Left lobe of liver (tissue), 2 donors: ENCODE measurements at regions not wholly inside any gene's neighbourhood (a gene's known extent, or its start where the extent isn't known, plus 50 kb on each side); places are given as distances from the start of the nearest gene placed in this dataset.

Experiments
- ATAC-seq: fragments of 200-7000 bp; cut with Tn5 transposase; one replicate; pipeline ENCODE4 v1.9.1; 2020; ENCODE audit warnings: mild to moderate bottlenecking, moderate library complexity
- DNase-seq: peaks from one replicate; pipeline ENCODE4 v3.0.0-alpha.2; 2020; ENCODE audit warnings: low spot score
- donor health status: DM: no; HTN: no; CAD: no; lungs with moderate emphysema.
- donor health status: DM: no; HTN: yes; CAD: no.

DNA sequence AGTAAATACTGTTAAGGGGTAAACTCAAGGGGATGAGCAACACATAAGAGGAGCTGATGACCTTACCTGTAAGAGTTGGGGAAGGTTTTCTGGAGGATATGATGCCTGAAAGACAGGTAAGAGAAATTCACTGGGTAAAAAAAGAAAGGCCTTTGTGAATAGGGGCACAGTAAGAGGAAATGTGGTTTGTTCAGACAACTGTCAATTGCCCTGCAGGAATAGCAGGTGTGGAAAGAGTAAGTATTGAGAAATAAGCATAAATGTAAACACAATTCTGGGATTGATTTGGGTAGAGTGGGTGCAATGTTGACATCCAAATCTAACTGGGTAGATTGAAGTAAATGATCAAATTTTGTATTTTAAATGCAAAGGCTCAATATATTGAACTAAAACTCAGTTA is 670.0 kb downstream of the DHX35 start:
- DNase-seq = no peak
- ATAC-seq = no peak

DNA sequence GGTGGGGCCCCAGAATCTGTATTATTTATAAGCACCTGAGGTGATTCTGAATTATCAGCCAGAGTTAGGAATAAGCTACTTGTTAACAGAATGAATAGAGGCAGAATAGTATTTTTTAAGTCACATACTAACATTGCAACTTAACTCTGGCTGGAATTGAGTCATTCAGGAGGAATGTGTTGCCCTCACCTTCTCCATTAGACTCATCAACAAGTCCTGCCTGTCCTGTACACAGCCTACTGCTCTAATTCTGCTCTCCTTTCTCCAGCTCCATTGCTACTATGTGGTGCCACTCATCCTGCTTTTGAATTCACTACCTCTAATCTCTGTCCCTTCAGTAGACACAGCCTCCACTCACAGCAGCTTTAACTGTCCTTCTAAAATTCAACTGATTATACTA is 669.4 kb downstream of the DHX35 start:
- DNase-seq (no peak), ATAC-seq (no peak)

DNA sequence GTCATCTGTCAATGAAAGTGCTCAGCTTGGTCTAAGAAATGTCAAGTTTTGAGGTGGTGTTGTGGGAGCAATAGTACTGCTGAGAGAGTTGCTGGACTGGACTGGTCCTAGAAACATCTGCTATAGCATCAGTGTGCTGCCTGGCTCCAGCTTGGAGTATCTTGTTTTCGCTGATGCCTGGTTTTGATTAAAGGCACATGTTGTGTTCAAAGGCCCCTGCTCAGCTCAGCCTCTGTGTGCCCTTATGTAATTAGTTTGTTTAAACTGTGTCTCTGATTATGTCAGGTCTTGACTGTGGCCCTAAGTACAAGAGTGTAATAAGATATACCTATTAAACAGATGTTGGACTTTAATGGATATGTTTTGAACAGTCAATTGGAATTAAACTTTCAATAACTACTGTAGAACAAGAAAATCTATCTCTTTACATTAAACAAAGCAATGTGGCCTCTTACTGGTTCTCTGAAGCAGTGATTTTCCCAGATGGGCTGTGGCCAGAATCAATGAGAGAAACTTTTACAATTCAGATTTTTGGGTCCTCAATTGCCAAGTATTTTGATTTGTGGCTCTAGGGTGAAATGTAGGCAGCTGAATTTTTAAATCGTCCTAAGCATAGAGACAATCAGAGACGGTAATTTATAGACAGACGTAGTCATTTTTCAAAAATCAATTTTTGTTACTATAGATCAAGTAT is 668.2 kb downstream of the DHX35 start:
- DNase-seq = no peak
- ATAC-seq = no peak

DNA sequence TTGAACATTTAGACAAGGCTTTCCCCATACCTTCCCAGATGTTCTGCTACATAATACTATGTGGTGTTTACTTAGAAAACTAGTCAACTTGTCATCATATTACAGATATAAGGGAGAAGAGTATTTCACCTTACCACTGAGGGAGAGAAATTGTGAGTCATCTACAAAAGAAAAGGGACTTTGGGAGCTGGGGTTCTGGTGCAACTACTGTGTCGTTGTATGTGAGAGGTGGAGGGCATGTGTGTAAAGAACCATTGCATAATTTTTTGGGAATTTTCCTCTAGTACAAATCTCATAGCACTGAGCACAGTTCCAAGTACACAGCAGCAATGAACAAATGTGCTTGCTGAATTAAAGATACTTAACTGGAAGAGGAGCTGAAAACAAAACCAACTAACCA is 665.6 kb downstream of the DHX35 start:
- ATAC-seq (no peak), DNase-seq (no peak)

DNA sequence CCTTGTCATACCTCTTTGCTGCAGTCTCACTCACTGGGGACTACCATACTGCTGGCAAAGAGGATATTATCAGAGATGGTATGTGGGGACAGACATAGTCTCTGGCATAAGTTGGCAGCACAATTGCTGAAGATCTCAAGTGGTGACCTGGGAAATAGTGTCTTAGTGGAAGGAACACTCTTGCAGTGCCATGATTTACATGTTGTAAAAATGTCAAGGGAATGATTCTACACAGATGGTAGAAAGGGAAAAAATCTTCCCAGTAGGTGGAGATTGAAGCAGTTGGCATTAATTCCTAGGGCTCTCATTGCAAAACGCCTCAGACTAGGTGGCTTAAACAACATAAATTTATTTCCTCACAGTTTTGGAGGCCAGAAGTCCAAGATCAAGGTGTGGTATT is 662.2 kb downstream of the DHX35 start:
- DNase-seq = no peak
- no peak for ATAC-seq

DNA sequence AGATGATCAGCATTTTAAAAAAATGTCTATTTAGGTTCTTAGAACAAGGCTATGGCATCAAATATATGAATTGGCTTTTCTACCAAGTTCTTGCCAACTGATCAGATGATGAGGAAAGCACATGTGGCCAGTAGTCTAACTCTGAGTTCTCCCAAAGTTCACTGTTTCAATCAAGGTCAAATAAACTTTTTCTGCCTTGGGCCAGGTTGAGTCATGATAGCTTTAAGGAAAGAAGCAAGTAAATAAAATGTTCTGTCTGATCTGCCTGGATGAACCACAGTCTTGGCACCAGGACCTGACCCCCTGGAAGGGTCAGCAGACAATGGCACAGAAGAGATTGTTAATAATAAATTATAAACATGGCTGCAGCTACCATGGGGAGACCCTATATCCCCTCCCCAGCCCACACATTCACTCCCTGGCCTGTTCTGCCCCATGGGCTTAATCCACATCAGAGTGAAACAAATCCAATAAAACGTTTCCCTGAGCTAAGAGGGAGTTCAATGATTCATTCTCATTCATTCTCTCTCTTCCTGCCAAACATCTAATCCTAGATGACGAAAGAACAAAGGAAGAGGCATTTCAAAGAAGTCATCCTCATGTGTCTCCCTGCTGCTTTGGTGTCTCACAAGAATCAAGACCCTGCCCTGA is 661.6 kb downstream of the DHX35 start:
- no peak for ATAC-seq
- no peak for DNase-seq

DNA sequence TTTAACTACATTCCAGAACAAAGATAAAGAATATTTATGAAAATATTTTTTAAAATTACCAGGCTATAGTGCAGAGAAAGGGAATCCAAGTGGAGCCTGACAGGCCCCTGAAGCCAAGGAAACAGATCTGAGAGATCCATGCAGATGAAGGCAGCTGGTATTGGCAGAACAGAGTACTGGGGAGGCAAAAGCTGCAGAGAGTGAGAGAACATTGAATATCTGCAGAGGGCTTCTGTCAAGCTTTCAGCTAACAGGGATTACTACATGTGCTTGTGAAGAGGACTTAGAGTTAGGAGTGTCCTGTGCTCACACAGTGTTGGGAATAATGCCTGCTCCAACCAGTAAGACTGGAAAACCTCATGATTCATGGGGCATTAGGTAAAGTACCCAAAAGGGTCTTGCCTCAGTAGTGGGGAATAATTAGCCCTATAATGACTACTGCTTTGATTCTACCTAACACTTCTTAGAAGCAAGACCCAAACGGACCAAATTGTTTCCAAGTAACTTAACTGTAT is 657.2 kb downstream of the DHX35 start:
- ATAC-seq (no peak), DNase-seq (no peak)

DNA sequence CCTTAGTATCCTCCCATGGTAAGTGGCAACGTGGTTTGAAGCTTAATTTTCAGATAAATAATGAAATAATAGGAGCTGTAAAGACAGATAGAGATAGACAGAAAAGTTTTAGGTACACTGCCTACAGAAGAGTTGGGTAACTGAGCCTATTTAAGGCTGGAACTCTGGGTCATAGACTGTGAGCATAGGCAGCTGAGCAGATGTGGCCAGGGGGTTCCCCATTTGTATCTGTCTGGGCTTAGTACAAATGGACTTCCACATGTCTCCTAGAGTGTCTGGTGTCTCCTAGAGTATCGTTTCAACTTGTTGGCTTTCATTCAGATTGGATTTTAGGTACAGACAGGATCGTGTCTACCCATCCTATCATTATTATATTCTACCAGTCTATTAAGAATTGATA is 649.8 kb downstream of the DHX35 start:
- DNase-seq (no peak), ATAC-seq (no peak)

DNA sequence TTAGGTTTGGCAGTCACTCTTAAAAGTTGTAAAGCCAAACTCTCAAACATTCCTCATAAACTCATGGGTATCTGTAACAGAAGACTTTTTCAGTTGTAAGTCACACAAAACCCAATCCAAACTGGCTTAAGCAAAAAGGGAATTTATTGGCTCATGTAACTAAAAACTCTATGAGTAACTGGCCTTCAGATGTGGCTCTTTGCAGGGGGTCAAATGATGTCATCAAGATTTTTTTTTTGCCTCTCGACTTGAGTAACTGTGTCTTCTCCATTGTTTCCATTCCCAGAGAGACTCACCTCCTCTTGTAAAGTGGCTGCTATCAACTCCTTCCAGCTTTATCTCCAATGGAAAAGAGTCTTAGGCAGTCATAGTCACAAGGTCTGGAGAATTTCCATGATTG is 645.0 kb downstream of the DHX35 start:
- ATAC-seq (no peak), DNase-seq (no peak)

GRCh38 chr20:39605908-39606307 is 643.8 kb downstream of the DHX35 start:
- ATAC-seq (no peak), DNase-seq (no peak)

DNA sequence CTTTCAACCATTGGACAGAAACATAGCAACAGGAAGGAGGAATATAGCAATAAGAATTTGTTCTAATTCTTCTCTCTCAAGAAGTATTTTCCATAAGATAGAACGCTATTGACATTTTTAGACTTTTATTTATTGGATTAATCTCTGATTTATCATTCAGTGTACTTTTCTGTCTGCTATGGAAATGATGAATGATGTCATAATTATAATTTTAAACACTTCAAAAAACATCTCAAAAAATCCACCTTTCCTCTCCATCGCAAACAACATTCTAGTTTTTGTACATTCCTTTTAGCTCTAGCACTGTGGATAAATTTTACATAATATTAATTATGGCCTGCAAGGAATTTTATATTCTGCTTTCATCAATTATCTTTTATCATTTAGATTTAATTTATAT is 643.2 kb downstream of the DHX35 start:
- DNase-seq = no peak
- no peak for ATAC-seq

GRCh38 chr20:39603219-39603618 is 641.1 kb downstream of the DHX35 start:
- ATAC-seq (no peak), DNase-seq (no peak)

DNA sequence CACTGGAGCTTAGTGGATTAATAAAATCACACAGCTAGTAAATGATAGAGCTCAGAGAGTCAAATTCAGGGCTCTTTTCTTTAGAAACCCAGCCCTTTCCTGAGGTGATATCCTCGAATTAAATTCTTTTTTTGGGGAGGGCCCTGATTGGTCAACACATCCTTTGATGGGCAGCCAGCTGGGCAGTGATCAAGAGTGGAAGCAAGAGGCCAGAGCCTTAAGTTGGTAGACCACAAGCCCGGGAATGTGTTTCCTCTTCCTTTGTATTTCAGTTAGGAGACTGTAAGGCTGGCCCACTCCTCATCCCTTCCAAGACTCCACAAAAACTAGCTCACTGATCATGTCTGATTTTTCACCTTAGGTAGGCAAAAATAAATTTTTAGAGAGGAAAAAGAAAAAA is 640.5 kb downstream of the DHX35 start:
- ATAC-seq (no peak), DNase-seq (no peak)

DNA sequence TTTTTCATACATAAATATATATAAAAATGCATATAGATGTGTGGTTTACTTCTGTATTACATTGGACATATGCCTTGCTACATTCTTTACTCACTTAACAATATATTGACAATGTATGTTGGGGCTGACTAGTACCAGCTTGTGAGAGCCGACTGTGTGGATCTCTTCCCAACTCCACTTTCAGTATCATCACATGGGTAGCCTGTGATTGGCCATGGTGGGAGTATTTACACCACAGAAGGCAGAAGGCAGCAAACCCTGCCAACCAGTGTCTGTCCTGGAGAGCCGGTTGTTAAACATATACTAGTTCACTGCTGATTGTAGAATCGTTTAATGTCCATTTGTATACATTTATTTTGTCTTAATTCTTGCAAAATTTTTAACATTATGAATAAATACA is 638.7 kb downstream of the DHX35 start:
- ATAC-seq (no peak), DNase-seq (no peak)

DNA sequence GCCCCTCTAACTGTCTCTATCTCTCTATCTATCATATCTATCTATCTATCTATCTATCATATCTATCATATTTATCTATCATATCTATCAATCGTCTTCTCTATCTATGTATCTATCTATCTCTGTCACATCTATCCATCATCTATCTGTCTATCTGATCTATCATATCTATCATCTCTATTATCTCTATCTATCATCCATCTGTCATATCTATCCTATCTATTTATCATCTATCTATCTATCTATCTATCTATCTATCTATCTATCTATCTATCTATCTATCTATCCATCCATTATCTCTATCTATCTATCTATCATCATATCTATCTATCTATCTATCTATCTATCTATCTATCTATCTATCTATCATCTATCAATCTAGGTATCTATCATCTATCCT is 638.0 kb downstream of the DHX35 start:
- ATAC-seq (no peak), DNase-seq (no peak)

DNA sequence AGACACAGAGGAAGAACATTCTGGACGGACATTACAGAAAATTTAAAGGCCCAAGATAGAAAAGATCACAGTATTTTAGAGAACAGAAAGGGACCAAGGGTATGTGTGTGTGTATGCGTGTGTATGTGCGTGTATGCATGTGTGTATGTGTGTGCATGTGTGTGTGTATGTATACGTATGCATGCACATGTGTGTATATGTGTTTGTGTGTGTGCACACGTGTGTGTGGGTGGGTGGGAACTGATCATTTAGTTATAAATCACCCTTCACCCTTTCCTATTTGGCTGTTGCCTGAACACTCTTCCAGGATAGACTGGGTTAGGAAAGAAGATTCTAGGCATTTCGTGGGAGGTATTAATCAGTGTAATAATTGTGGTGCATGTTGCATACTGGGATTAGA is 634.4 kb downstream of the DHX35 start:
- DNase-seq = no peak
- ATAC-seq = no peak

DNA sequence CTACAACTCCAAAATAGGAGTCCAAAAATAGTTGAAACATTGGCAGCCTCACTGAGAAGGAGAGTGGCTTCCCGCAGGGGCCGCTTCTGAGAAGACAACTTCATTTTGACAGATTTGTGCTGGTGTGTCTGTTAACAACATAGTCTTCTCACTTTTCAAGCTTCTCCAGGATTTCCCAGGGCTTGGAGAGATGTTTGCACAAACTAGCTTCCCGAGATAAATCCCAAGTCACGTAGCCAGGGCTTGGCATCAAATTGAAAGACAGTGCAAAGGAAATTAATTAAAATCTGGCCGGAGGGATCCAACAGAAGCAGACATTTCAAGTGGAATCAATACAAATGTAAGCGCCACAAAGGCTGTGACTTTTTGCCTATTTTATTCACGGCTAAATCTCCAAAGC is 630.2 kb downstream of the DHX35 start:
- ATAC-seq = no peak

DNA sequence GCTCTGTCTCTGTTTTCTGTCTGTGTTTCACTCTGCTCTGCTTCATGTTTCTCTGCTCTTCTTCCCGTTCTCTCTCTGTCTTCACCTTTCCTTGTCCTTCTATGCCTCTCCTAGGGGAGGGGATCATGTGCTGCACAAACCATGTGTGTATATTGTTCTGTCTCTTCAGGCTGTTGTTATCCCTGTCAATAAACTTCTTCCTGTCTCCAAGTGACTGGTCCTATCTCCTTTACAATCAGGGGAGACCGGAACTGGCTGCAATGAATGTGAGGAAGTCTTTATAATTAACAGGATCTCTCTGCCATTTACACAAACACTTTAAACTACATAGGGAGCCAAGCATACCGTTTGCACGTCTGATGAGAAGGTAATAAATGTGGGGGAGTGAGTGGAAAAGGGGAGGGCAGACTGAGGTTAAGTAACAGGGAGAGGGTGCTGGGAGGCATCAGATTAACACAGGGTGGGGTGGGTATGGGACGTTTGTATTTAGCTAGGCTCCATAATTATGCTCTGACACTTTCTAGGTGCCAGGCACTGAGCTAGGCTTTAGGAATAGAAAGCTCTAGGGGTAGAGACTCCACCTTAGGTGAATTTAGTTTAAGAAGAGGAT is 626.1 kb downstream of the DHX35 start:
- no peak for ATAC-seq
- DNase-seq = no peak

More for the DNA sequence above, 630.2 kb downstream of the DHX35 start:
- no peak for DNase-seq

GRCh38 chr20:39581034-39581433 is 618.9 kb downstream of the DHX35 start:
- ATAC-seq (no peak), DNase-seq (no peak)

DNA sequence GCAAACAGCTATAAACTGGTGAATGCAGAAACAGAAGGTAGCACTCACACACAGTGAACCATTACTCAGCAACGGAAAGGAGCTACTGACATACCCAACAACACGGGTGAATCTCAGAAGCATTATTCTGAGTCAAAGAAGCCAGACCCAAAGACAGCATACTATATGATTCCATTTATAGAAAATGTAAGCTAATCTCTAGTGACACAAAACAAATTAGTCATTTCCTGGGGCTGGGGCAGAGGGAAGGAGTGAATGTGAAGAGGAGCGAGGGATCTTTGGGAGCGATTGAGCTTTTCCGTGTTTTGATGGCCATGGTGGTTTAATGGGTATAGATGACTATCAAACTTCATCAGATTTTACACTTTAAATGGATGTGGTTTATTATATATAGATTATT is 614.6 kb downstream of the DHX35 start:
- DNase-seq (no peak), ATAC-seq (no peak)

DNA sequence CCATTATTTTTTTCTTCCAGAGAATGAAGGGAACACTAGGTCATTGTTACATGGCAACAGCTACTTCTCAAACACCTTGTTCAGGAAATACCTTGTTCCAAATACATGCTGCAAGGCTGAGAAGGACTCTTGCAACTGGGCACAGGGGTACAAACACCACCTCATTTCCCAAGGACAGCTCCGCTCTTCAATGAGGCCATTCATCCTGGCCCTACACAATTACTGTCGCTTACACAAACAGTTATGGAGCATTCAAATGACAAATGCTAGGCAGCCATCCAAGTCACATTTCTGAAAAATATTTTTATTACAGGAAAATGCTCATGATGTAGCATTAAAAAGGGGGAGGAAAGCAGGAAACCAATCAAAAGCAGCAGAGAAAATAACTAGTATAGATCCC is 611.9 kb downstream of the DHX35 start:
- DNase-seq (no peak), ATAC-seq (no peak)

GRCh38 chr20:39571171-39571570 is 609.0 kb downstream of the DHX35 start:
- ATAC-seq (no peak), DNase-seq (no peak)
